ENCODE measurements at regions not wholly inside any gene's neighbourhood (a gene's known extent, or its start where the extent isn't known, plus 50 kb on each side); places are given as distances from the start of the nearest gene placed in this dataset.

DNA sequence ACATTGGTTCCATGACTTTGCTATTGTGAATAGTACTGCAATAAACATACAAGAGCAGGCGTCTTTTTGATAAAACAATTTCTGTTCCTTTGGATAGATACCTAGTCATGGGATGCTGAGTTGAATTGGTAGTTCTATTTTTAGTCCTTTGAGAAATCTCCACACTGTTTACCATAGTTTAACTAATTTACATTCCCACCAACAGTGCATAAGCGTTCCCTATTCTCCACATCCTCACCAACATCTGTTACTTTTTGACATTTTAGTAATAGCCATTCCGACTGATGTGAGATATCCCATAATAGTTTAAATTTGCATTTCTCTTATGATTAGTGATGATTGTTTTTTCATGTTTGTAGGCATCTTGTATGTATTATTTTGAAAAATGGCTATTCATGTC, 707.0 kb downstream of the SORCS1 start:
- DNase-seq: no peak

- DNase-seq: no peak
Observed at GRCh38 chr10:106454233-106454632, 710.3 kb downstream of the SORCS1 start.

DNA sequence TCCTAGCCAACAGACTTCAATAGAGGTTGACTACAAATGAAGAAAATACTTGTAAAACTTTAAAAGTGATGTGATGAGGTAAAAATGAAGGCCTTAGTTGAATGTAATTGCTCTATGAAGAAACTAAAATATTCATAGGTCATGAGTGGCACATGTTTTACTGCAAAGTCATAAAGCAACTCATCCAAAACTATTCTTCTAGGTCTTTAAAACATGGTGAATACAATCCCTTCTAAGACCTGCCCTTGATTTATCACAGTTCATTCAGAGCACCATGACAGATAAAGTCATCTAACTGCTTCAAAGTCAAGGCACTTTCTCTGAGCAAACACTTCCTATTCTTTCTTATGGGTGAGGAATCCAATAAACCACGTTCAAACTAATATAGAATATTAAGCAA, 713.5 kb downstream of the SORCS1 start:
- no peak for DNase-seq

DNA sequence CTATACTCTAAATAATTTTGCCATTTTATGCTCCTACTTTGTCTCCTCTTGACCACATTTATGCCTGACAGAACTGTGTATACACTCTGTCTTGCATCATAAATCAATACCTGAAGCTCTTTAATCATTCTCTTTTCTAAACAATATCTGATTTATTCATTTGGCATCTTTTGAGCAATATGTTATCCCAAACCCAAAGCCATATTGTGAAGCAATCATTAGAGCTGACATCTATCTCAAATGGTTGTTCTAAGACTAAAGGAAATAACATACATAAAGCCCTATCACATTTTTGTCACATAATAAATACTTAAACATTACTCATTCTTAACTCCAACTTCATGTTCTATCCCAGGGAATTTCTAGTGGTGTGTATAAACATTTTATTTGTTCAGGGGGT, 717.6 kb downstream of the SORCS1 start:
- no peak for DNase-seq

- no peak for DNase-seq
Observed at GRCh38 chr10:106442223-106442622, 722.3 kb downstream of the SORCS1 start.

DNA sequence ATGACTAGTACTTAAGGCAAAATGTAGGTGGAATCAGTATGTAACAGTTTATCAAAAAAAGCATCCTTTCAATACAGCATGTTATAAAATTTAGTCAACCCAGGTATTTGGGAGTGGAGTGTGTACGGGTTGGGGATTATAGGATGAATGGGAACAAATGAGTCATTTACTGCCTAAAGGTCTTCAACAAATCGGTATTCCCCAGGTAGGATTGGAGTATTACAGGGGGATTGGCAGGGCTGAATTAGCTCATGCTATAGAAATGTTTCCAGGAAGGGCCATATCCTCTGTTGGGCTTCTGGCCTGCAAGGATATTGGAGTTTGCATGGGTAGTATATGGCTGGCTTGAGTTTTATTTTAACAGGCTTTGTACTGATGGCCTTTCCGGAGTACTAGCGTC, 723.7 kb downstream of the SORCS1 start:
- no peak for DNase-seq

DNA sequence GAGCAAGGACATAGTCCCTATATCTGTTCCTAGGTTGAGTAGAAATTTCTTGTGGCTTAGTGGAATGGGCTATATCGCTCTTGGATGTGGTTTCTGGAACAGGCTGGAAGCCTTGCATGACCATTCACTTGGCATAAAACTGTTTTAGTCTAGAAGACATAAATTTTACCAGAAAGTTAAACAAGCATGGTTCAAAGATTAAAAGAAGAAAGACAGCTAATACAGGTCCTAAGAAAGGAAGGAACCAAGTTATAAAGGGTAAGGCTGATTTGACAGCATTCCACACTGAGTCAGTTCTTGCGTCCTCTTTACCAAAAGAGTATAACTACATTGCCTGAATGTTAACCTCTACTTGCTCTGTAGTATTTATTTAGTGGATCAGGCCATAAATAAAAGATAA, 724.2 kb downstream of the SORCS1 start:
- no peak for DNase-seq

GRCh38 chr10:106439366-106439765, 725.1 kb downstream of the SORCS1 start:
- no peak for DNase-seq

DNA sequence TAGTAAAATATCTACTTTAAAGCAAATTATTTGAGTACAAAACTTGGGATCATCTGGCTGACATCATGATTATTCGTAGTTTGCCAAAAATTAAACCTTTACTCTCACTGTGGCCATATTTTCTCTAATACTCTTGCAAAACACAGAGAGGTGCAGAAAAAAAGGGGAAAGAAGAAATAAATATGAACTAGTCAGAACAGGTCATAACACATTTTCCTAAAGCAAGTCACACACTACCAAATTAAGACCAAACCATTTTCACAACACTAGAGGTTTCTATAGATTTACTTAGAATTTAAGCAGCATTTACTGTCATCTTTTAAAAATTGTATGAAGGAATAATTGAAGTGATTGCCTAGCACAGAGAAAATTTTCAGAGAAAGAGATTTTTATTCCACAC, 726.1 kb downstream of the SORCS1 start:
- DNase-seq: no peak

GRCh38 chr10:106436123-106436715, 728.3 kb downstream of the SORCS1 start:
- DNase-seq: no peak

GRCh38 chr10:106435081-106435480, 729.4 kb downstream of the SORCS1 start:
- DNase-seq: no peak

DNA sequence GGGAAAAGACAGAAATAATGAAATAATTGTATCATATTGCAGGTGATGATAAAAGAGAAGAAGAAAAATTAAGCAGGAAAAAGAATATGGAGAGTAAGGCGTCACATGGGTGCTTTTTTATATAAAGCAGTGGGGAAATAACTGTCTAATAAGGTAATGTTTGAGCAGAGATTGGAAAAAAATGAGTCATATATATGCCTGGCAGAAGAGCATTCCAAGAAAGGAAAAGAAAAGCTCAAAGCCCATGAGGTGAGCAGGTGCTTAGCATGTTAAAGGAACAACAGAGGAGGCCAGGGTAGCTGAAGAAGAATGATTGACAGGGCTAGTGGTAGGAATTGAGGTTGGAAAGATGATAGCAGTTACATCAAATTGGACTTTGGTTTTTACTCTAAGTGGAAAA, 739.5 kb downstream of the SORCS1 start:
- no peak for DNase-seq

DNA sequence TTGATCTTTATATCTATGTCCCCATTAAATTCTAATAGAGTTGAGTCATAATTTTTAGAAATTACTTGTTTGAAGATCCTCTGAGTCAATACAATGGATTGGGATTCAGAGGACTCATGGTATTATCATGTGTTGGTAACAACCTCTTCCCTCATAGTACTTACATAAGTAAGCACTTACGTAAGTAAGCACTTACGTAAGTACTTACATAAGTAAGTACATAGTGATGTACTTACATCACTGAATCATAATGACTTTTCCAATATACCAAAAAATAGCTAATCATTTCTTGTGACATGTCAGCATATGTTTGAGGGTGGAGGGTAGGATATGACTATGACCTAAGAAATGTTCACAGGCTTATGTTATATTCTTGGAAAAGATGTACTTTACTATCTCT, 740.5 kb downstream of the SORCS1 start:
- no peak for DNase-seq

GRCh38 chr10:106410331-106410730, 754.2 kb downstream of the SORCS1 start:
- DNase-seq: no peak

GRCh38 chr10:106405141-106405540, 759.4 kb downstream of the SORCS1 start:
- no peak for DNase-seq

DNA sequence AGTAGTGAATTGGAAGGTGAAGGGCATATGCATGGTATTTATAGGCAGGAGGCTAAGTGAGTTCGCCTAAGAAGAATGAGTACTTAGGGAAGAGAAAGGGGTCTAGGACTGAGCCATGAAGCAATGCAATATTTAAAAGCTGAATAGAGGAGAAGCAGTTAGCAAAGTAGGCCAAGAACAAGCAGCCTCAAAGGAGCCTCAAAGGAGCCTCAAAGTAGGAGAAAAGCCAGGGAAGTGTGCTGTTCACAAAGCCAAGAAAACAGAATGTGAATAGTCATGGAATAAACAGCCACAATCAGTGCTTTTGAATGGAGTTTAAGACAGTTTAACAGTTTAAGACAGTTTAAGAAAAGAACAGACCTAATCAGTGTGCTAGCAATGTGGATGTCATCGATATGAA, 762.0 kb downstream of the SORCS1 start:
- DNase-seq: no peak

DNA sequence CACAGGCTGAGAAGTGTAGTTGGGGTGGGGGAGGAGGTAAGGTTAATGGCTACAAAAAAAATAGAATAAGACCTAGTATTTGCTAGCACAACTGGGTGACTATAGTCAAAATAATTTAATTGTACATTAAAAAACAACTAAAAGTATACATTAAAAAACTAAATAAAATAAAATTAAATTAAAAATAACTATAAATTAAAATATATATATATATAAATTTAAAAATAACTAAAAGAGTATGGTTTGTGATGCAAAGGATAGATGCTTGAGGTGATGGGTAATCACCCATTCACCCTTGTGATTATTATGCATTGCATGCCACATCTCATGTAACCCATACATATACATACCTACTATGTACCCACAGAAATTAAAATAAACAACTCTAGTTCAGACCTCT, 762.5 kb downstream of the SORCS1 start:
- DNase-seq: no peak

DNA sequence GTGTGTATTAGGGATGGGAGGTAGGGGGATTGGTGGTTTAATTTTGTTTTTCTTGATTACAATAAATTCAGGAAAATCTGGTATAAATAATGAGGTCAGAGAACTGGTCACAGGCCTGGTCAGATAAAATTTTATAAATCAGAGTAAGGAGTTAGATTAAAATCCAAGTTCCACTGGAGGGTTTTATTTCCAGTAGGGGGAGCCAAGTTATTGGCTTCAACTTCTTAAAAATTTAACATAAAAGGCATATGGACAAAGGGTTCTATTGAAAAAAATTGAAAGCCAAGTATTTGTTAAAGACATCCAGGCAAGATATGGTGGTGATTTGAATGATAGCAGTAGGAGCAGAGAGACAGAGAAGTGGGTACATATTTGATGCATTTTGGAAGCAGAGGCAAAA, 763.3 kb downstream of the SORCS1 start:
- DNase-seq: no peak

DNA sequence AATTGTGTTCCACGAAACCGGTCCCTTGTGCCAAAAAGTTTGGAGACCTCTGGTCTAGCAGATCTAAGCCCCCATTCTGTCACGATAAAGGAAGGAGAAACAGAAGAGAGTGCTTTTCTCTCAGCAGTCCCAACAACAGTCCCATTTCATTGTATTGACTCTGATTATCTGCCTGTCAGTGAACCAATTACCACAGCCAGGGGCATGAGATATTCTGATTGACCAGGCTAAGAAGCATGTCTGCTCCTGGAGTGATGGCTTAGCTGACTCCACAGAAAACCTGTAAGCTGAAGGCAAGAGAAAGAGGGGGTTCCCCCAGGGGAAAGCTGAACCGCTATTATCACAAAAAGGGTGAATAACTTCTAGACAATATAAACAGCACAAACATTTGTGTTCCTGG, 765.4 kb downstream of the SORCS1 start:
- DNase-seq: no peak

GRCh38 chr10:106396192-106396591, 768.3 kb downstream of the SORCS1 start:
- no peak for DNase-seq

GRCh38 chr10:106395041-106395749, 769.3 kb downstream of the SORCS1 start:
- DNase-seq: no peak

DNA sequence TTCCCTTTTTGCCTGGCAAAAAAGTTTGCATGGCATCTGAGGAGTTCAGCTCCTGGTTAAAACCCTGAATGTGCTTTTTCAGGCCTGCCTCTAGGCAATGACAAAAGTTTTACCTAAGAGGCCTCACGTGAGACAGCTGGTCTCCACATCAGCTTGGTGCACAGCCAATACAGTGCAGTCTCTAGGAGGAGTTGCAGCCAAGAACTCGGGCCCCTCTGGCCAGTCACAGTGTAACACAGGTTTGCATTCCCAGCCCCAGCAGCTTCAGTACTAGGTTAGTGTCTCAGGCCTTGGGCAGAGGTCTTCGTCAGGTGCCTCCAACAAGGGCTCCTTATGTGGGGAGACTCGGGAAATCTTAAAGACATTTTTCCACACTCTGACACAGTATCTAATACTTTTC, 771.7 kb downstream of the SORCS1 start:
- DNase-seq: no peak

GRCh38 chr10:106387063-106387462, 777.4 kb downstream of the SORCS1 start:
- DNase-seq: no peak

DNA sequence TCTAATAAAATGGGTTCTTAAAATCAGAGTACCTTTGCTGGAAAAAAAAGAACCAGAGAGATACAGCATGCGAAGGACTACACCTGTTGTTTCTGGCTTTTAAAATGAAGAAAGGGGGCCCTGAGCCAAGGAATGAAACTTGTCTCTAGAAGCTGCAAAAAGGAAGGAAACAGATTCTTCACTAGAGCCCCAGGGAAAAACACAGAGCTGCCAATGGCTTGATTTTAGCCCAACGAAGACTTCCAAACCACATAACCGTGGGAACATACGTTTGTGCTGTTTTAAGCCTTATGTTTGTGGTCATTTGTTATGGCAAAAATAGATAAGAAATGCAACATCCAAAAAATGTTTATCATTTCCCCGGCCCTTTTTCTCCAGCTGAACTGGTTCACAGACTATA, 780.0 kb downstream of the SORCS1 start:
- DNase-seq: no peak

DNA sequence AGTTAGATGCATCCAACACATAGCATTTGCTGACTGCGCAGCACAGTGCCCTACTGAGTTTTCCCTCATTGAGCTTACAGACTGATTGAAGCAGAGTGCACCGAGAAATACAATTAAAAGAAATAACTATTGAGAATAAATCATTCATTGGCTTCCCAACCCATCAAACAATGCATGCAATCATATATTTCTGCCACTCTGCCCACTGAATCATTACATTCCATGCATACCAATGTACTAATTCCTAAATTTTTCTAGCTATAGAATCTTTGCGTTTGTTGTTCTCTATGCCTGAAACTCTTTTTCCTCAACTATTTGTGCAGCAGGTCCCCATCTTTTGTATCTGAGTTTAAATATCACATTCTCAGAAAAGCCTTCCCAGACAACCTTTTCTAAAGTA, 783.8 kb downstream of the SORCS1 start:
- no peak for DNase-seq

All from DMS 273 treated with DMSO at 0.1 percent for 48 hours (cell line).